Prostate gland (tissue), 2 donors: ENCODE measurements at regions not wholly inside any gene's neighbourhood (a gene's known extent, or its start where the extent isn't known, plus 50 kb on each side); places are given as distances from the start of the nearest gene placed in this dataset.
A peak's percentile ranks its signal among the peaks of the same experiment; 100 is the strongest.

ENCODE experiments used
- DNase-seq: peaks from one replicate; pipeline ENCODE4 v3.0.0-alpha.2; 2019; ENCODE audit warnings: low spot score
- H3K27ac ChIP-seq, 2 donors: fragments of 200-600 bp; sonication (generic); 2 replicates each; pipeline ENCODE4 v1.5.1; 2017 to 2019
- H3K27me3 ChIP-seq: fragments of 200-600 bp; sonication (generic); replicated peaks from 2 replicates; pipeline ENCODE4 v1.5.1; 2019; ENCODE audit not compliant: insufficient read depth
- H3K36me3 ChIP-seq, 2 donors: fragments of 200-600 bp; sonication (generic); 1 replicate in 1 of 2; 2 replicates in 1 of 2; pipeline versions ENCODE4 v1.5.1 to v1.8.1; 2017 to 2019
- H3K4me1 ChIP-seq: fragments of 200-600 bp; sonication (generic); replicated peaks from 2 replicates; pipeline ENCODE4 v1.5.1; 2019
- H3K4me3 ChIP-seq, 2 donors: fragments of 200-600 bp; sonication (generic); 2 replicates each; pipeline ENCODE4 v1.5.1; 2017 to 2019
- H3K9me3 ChIP-seq: fragments of 200-600 bp; sonication (generic); 2 replicates; pipeline ENCODE4 v1.5.1; 2017
- POLR2A ChIP-seq: fragments of 450-650 bp; IDR thresholded peaks from one replicate; pipeline ENCODE4 v1.6.1; 2016; ENCODE audit warnings: antibody characterized with exemption, mild to moderate bottlenecking
- POLR2AphosphoS5 ChIP-seq: sonication (generic); formaldehyde crosslinking; IDR thresholded peaks from one replicate; pipeline ENCODE4 v1.6.1; 2017; ENCODE audit warnings: antibody characterized with exemption
- WGBS: methylation state at CpG from one replicate; pipeline ENCODE4 v1.1.5; 2018; 5-methylcytosine and 5-hydroxymethylcytosine counted together
- intact Hi-C: fragments of 100-400 bp; cut with DNase I; formaldehyde crosslinking; loops from one replicate; pipeline ENCODE4 v1.14.2; 2022
- TF ChIP-seq, protein P1 (sequence below), 4 experiments: fragments of 200-600 bp in 2 of 4; fragments of 450-650 bp in 2 of 4; sonication (generic) in 2 of 4; IDR thresholded peaks; 1 replicate in 3 of 4; 2 replicates in 1 of 4; pipeline ENCODE4 v1.5.1; 2016 to 2019; ENCODE audit warnings: antibody characterized with exemption in 4 of 4, mild to moderate bottlenecking in 2 of 4, moderate library complexity in 2 of 4

DNA sequence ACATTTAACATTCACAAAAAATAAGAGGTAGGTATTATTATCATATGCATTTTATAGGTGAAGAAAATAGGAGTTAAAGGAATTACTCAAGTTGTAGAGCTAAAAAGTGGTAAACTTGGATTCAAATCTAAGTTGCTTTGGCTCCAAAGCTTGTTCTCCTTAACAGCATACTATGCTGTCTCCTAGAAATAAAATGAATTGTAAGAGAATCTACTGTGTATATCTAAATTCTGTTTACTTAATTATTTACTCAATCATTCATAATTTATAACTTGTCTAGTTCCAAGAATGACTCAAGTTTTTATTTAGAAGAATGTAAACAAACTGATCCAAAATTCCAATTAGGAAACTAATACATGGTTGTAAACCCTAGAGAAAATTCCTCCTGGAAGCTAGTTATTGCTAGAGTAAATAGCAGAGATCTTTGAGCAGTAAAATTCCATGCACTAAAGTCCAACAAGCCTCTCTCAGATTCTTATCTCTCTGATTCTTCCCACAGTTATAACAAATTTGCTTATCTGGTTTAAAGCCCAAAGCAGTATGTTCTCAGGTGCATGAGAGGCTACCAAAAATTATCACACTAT, 132.5 kb upstream of the DPT start:
- Histone ChIP-seq H3K27me3 (no peaks in the 10 kb centered on the region), H3K4me3 (no peak overlapping the region), H3K27ac (no peak overlapping the region), H3K4me1 (no peaks in the 10 kb centered on the region), H3K36me3 (no peaks in the 10 kb centered on the region), H3K9me3 (no peaks in the 10 kb centered on the region)
- TF ChIP-seq, protein P1, sequence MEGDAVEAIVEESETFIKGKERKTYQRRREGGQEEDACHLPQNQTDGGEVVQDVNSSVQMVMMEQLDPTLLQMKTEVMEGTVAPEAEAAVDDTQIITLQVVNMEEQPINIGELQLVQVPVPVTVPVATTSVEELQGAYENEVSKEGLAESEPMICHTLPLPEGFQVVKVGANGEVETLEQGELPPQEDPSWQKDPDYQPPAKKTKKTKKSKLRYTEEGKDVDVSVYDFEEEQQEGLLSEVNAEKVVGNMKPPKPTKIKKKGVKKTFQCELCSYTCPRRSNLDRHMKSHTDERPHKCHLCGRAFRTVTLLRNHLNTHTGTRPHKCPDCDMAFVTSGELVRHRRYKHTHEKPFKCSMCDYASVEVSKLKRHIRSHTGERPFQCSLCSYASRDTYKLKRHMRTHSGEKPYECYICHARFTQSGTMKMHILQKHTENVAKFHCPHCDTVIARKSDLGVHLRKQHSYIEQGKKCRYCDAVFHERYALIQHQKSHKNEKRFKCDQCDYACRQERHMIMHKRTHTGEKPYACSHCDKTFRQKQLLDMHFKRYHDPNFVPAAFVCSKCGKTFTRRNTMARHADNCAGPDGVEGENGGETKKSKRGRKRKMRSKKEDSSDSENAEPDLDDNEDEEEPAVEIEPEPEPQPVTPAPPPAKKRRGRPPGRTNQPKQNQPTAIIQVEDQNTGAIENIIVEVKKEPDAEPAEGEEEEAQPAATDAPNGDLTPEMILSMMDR (IDR thresholded peaks at IDR 0.05) = no peak
- peak; percentile 36 for TF ChIP-seq POLR2AphosphoS5
- no peak for DNase-seq
- intact Hi-C loops = no loop called here

DNA sequence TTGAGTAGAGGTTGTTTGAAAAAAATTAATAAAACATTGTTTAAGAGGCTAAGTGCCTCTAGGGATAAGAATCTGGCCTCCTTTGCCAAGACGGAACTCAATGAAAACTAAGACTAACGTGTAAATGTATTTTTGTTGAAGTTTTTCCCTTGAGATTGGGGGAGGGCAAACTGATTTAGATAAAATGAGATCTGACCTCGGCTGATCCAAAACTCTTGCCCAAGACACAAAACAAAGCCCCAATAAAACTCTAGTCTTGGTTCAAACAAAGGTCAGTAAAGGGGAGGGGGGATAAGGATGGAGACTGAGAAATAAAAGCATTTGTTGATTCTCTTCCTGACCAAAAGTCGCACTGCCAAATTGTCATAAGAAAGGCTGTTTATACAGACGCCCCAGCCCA, 134.8 kb upstream of the DPT start:
- no peaks in the 10 kb centered on the region for H3K4me1 ChIP-seq
- 4% methylated on average over 5 of the region's 5 CpGs for WGBS
- no peak for TF ChIP-seq POLR2A
- TF ChIP-seq, protein P1 (IDR thresholded peaks at IDR 0.05) = peak in 1 of 4 experiments; percentile 2
- TF ChIP-seq POLR2AphosphoS5 = peak; percentile 48

DNA sequence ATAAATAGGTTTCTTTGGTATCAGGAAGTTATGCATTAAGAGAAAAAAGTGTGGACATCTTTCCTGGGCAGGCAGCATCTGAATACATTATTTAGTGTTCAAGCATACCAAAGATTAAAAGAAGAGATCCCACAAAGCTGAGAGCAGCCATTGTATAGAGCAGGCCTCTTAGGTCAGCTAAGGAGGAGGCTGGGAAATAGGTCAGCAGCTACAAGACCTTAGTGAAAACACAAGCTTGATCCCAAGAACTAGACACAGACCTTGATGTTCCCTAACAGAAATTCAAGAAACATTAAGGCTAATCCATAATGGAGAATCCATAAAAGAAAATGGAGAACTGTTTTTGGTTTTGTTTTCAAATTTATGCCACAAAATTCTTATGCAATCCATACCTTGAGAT, 135.3 kb upstream of the DPT start:
- TF ChIP-seq POLR2A (no peak), POLR2AphosphoS5 (no peak)
- TF ChIP-seq, protein P1 (IDR thresholded peaks at IDR 0.05) = peak in 1 of 4 experiments; percentile 0
- DNase-seq = no peak
- H3K36me3 ChIP-seq = no peaks in the 10 kb centered on the region
- intact Hi-C loops = no loop called here
- H3K4me3 ChIP-seq = no peak overlapping the region
- H3K4me1 ChIP-seq = no peaks in the 10 kb centered on the region
- H3K27ac ChIP-seq = peak overlapping the region in 1 of 2 donors; percentile 5
- no peaks in the 10 kb centered on the region for H3K9me3 ChIP-seq
- H3K27me3 ChIP-seq = no peaks in the 10 kb centered on the region

More for the DNA sequence above, 134.8 kb upstream of the DPT start:
- Histone ChIP-seq H3K27me3 (no peaks in the 10 kb centered on the region), H3K9me3 (no peaks in the 10 kb centered on the region), H3K27ac (peak overlapping the region in 1 of 2 donors; percentile 5), H3K4me3 (no peak overlapping the region), H3K36me3 (no peaks in the 10 kb centered on the region)
- peak; percentile 15 for DNase-seq
- intact Hi-C loops = no loop called here

DNA sequence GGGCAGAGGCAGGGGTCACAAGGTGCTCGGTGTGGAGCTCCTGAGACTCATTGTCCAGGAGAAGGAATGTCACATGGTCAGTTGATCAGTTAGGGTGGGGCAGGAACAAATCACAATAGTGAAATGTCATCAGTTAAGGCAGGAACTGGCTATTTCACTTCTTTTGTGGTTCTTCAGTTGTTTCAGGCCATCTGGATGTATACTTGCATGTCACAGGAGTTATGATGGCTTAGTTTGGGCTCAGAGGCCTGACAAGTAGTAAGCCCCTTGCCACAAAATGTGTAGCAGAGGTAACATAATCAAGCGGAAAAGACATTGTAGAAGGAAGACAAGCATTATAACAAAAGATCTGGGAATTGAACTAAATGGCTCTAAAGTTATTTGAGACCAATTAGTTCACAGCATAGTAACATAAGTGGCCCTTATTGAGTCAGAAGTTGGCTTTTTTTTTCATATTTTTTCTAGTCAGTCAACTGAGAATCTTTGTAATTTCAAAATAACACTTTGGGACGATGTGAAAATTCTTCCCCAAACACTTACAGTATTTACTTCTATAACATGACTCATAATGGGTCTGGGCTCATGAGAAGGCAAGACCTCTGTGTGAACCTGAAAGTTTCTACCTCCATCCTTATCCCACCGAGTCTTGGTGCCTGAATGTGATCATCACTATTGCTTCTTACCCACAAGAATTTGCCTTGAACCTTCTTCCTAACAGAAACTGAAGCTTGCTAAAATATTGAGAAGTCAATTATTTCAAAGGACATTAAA, 137.0 kb upstream of the DPT start:
- intact Hi-C loops = no loop called here
- H3K4me3 ChIP-seq = no peak overlapping the region
- H3K4me1 ChIP-seq = no peaks in the 10 kb centered on the region
- H3K36me3 ChIP-seq = no peaks in the 10 kb centered on the region
- DNase-seq = no peak
- 97% methylated on average over 4 of the region's 4 CpGs for WGBS
- no peaks in the 10 kb centered on the region for H3K27me3 ChIP-seq
- no peaks in the 10 kb centered on the region for H3K9me3 ChIP-seq
- no peak overlapping the region for H3K27ac ChIP-seq
- TF ChIP-seq POLR2AphosphoS5 (no peak), POLR2A (no peak)
- TF ChIP-seq, protein P1 (IDR thresholded peaks at IDR 0.05) = no peak
